H9 (cell line): ENCODE measurements at regions not wholly inside any gene's neighbourhood (a gene's known extent, or its start where the extent isn't known, plus 50 kb on each side); places are given as distances from the start of the nearest gene placed in this dataset.

Experiments
- DNase-seq: peaks from one replicate; pipeline ENCODE4 v3.0.0-alpha.2; 2017
- H2AFZ ChIP-seq: one replicate; pipeline ENCODE4 v1.6.1; 2013; ENCODE audit warnings: mild to moderate bottlenecking, low read length, control low read depth, moderate library complexity
- H2AK5ac ChIP-seq: 2 replicates; pipeline ENCODE4 v1.6.1; 2013; ENCODE audit warnings: low read length, control low read depth, mixed read lengths; ENCODE audit not compliant: insufficient read length
- H2BK120ac ChIP-seq: one replicate; pipeline ENCODE4 v1.6.1; 2013; ENCODE audit warnings: low read depth, mild to moderate bottlenecking, low read length, control low read depth, inconsistent platforms; ENCODE audit not compliant: poor library complexity, severe bottlenecking
- H2BK12ac ChIP-seq: 2 replicates; pipeline ENCODE4 v1.6.1; 2013; ENCODE audit warnings: low read length, control low read depth, mixed read lengths, low read depth; ENCODE audit not compliant: insufficient read length
- H2BK15ac ChIP-seq: 2 replicates; pipeline ENCODE4 v1.6.1; 2013; ENCODE audit warnings: low read depth, low read length, control low read depth
- H2BK20ac ChIP-seq: one replicate; pipeline ENCODE4 v1.6.1; 2013; ENCODE audit warnings: low read depth, mild to moderate bottlenecking, low read length, control low read depth, inconsistent platforms; ENCODE audit not compliant: poor library complexity, severe bottlenecking
- H2BK5ac ChIP-seq: 2 replicates; pipeline ENCODE4 v1.6.1; 2013; ENCODE audit warnings: low read length, control low read depth, mixed read lengths; ENCODE audit not compliant: insufficient read length
- H3K14ac ChIP-seq: 2 replicates; pipeline ENCODE4 v1.6.1; 2013; ENCODE audit warnings: low read length, control low read depth; ENCODE audit not compliant: insufficient read depth
- H3K18ac ChIP-seq: 2 replicates; pipeline ENCODE4 v1.6.1; 2013; ENCODE audit warnings: low read depth, mild to moderate bottlenecking, mixed read lengths, low read length, control low read depth; ENCODE audit not compliant: insufficient read length
- H3K23ac ChIP-seq: 2 replicates; pipeline ENCODE4 v1.6.1; 2013; ENCODE audit warnings: low read length, control low read depth, mixed read lengths, low read depth; ENCODE audit not compliant: insufficient read length
- H3K23me2 ChIP-seq: 2 replicates; pipeline ENCODE4 v1.6.1; 2013; ENCODE audit warnings: low read depth, mild to moderate bottlenecking, mixed read lengths, low read length, control low read depth; ENCODE audit not compliant: insufficient read length, poor library complexity, severe bottlenecking
- H3K27ac ChIP-seq: 2 replicates; pipeline ENCODE4 v1.5.1; 2013; ENCODE audit warnings: low read length, control low read depth, mixed read lengths, low read depth; ENCODE audit not compliant: insufficient read length
- H3K27me3 ChIP-seq: 2 replicates; pipeline ENCODE4 v1.6.1; 2013; ENCODE audit warnings: low read length, control low read depth, inconsistent platforms; ENCODE audit not compliant: insufficient read depth
- H3K4ac ChIP-seq: 2 replicates; pipeline ENCODE4 v1.6.1; 2013; ENCODE audit warnings: low read depth, mild to moderate bottlenecking, control low read depth, inconsistent platforms, low read length, moderate library complexity
- H3K4me1 ChIP-seq: 2 replicates; pipeline ENCODE4 v1.6.1; 2013; ENCODE audit warnings: low read length, control low read depth, inconsistent platforms; ENCODE audit not compliant: insufficient read depth
- H3K4me2 ChIP-seq: 2 replicates; pipeline ENCODE4 v1.6.1; 2013; ENCODE audit warnings: low read length, control low read depth, mixed read lengths; ENCODE audit not compliant: insufficient read length, insufficient read depth
- H3K56ac ChIP-seq: 2 replicates; pipeline ENCODE4 v1.6.1; 2013; ENCODE audit warnings: low read depth, mild to moderate bottlenecking, mixed read lengths, low read length, control low read depth; ENCODE audit not compliant: insufficient read length
- H3K79me1 ChIP-seq: 2 replicates; pipeline ENCODE4 v1.6.1; 2013; ENCODE audit warnings: low read depth, mild to moderate bottlenecking, moderate library complexity, low read length, control low read depth, inconsistent platforms; ENCODE audit not compliant: insufficient read depth, poor library complexity, severe bottlenecking
- H3K79me2 ChIP-seq: 2 replicates; pipeline ENCODE4 v1.6.1; 2013; ENCODE audit warnings: low read length, control low read depth, inconsistent platforms; ENCODE audit not compliant: insufficient read depth
- H3K9ac ChIP-seq: 2 replicates; pipeline ENCODE4 v1.6.1; 2013; ENCODE audit warnings: low read length, control low read depth, mixed read lengths; ENCODE audit not compliant: insufficient read length; ENCODE audit errors: extremely low read depth
- H3K9me3 ChIP-seq: one replicate; pipeline ENCODE4 v1.6.1; 2013; ENCODE audit warnings: low read depth, low read length, inconsistent platforms; ENCODE audit not compliant: control insufficient read depth
- H3T11ph ChIP-seq: one replicate; pipeline ENCODE4 v1.6.1; 2013; ENCODE audit warnings: mild to moderate bottlenecking, low read length, control low read depth, inconsistent platforms
- H4K20me1 ChIP-seq: one replicate; pipeline ENCODE4 v1.6.1; 2013; ENCODE audit not compliant: control insufficient read depth, insufficient read length, insufficient read depth
- H4K5ac ChIP-seq: 2 replicates; pipeline ENCODE4 v1.6.1; 2013; ENCODE audit warnings: low read depth, mild to moderate bottlenecking, mixed read lengths, low read length, control low read depth; ENCODE audit not compliant: insufficient read length
- H4K8ac ChIP-seq: replicated peaks from 2 replicates; pipeline ENCODE4 v1.6.1; 2013; ENCODE audit warnings: low read length, control low read depth, mixed read lengths, low read depth; ENCODE audit not compliant: insufficient read length
- H4K91ac ChIP-seq: 2 replicates; pipeline ENCODE4 v1.6.1; 2013; ENCODE audit warnings: low read depth, mild to moderate bottlenecking, moderate library complexity, mixed read lengths, low read length, control low read depth; ENCODE audit not compliant: insufficient read length
- H3K27ac Mint-ChIP-seq, 3 experiments: 2 replicates in 2 of 3; 3 replicates in 1 of 3; pipeline ENCODE4 v1.8.0; 2020 to 2021; ENCODE audit warnings: mixed read lengths in 3 of 3, mild to moderate bottlenecking in 1 of 3, moderate library complexity in 1 of 3
- H3K27me3 Mint-ChIP-seq: 2 replicates; pipeline ENCODE4 v1.8.0; 2021; ENCODE audit warnings: low read depth, mild to moderate bottlenecking, moderate library complexity, mixed read lengths
- H3K36me3 Mint-ChIP-seq, 3 experiments: 2 replicates in 2 of 3; 3 replicates in 1 of 3; pipeline ENCODE4 v1.8.0; 2020 to 2021; ENCODE audit warnings: low read depth in 3 of 3, mixed read lengths in 3 of 3; ENCODE audit not compliant: insufficient read depth in 1 of 3
- H3K4me1 Mint-ChIP-seq, 2 experiments: 2 replicates each; pipeline ENCODE4 v1.8.0; 2020; ENCODE audit warnings: mixed read lengths in 2 of 2
- H3K4me3 Mint-ChIP-seq, 2 experiments: 2 replicates in 1 of 2; 3 replicates in 1 of 2; pipeline ENCODE4 v1.8.0; 2020 to 2021; ENCODE audit warnings: mild to moderate bottlenecking in 2 of 2, mixed read lengths in 2 of 2, moderate library complexity in 1 of 2
- H3K9me3 Mint-ChIP-seq, 2 experiments: 2 replicates in 1 of 2; 3 replicates in 1 of 2; pipeline ENCODE4 v1.8.0; 2020; ENCODE audit warnings: mild to moderate bottlenecking in 2 of 2, mixed read lengths in 2 of 2, moderate library complexity in 1 of 2
- WGBS: extraction: QIAGEN DNeasy Blood & Tissue Kit; methylation state at CpG from one replicate; pipeline ENCODE4 v1.1.7; 2013; ENCODE audit warnings: missing lambda C conversion rate, low lambda C conversion rate, mixed read lengths; ENCODE audit not compliant: insufficient read length; ENCODE audit errors: extremely low coverage; 5-methylcytosine and 5-hydroxymethylcytosine counted together
- TF ChIP-seq, protein P1 (sequence below): fragments of 200-600 bp; sonication (generic); conservative IDR thresholded peaks from 3 replicates; pipeline ENCODE4 v1.8.0; 2021; ENCODE audit warnings: antibody characterized with exemption, mild to moderate bottlenecking

DNA sequence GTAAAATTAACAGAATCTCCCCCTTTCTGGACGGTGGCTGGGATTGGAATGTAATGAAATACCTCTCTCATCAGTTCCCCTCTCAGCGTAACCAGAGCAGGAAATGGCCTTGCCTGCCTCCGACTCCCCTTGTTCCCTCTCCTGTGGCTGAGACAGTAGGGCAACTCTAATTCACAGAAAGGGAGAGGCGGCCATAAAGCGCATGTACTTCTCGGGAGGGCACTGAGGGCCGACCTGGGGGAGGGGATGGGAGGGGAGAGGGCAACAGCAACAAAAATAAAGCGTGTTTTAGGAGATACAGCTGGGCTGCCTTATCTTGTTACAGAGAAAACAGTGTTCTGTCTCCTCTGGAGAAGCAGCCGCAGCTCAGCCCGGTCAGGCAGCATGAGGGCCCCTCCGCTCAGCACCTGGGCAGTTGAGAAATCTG lies 783.3 kb upstream of the ARRDC4 start:
- no peak overlapping the region for H2BK12ac ChIP-seq
- no peaks in the 10 kb centered on the region for H3K36me3 Mint-ChIP-seq
- H2BK20ac ChIP-seq: no peak overlapping the region
- H2BK120ac ChIP-seq: no peak overlapping the region
- no peaks in the 10 kb centered on the region for H3K79me1 ChIP-seq
- no peaks in the 10 kb centered on the region; a peak in 1 of 5 replicates for H3K9me3 Mint-ChIP-seq
- peak overlapping the region; percentile 86 for H3K18ac ChIP-seq
- no CpG with 5 or more reads among the region's 11 CpGs for WGBS
- peak; percentile 57 for DNase-seq
- H4K20me1 ChIP-seq: no peaks in the 10 kb centered on the region
- H4K8ac ChIP-seq: no peak overlapping the region
- H3K4me1 ChIP-seq: peaks cover 2% of the 10 kb centered on the region; the same call in 1 of the 2 replicates
- no peak overlapping the region for H2BK5ac ChIP-seq
- no peak overlapping the region for H3T11ph ChIP-seq
- no peak overlapping the region for H3K4me2 ChIP-seq
- peak overlapping the region in 2 of 3 experiments; percentile 29 to 88; a peak in 4 of 7 replicates for H3K27ac Mint-ChIP-seq
- peaks cover 12% of the 10 kb centered on the region in 2 experiments for H3K4me1 Mint-ChIP-seq
- no peaks in the 10 kb centered on the region for H3K23me2 ChIP-seq
- H3K56ac ChIP-seq: no peak overlapping the region
- peak overlapping the region; percentile 95 for H3K14ac ChIP-seq
- H3K9me3 ChIP-seq: no peaks in the 10 kb centered on the region
- TF ChIP-seq, protein P1, sequence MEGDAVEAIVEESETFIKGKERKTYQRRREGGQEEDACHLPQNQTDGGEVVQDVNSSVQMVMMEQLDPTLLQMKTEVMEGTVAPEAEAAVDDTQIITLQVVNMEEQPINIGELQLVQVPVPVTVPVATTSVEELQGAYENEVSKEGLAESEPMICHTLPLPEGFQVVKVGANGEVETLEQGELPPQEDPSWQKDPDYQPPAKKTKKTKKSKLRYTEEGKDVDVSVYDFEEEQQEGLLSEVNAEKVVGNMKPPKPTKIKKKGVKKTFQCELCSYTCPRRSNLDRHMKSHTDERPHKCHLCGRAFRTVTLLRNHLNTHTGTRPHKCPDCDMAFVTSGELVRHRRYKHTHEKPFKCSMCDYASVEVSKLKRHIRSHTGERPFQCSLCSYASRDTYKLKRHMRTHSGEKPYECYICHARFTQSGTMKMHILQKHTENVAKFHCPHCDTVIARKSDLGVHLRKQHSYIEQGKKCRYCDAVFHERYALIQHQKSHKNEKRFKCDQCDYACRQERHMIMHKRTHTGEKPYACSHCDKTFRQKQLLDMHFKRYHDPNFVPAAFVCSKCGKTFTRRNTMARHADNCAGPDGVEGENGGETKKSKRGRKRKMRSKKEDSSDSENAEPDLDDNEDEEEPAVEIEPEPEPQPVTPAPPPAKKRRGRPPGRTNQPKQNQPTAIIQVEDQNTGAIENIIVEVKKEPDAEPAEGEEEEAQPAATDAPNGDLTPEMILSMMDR: no peak
- no peaks in the 10 kb centered on the region for H3K79me2 ChIP-seq
- no peaks in the 10 kb centered on the region for H3K27me3 Mint-ChIP-seq
- H3K9ac ChIP-seq: no peak overlapping the region
- no peaks in the 10 kb centered on the region for H3K27me3 ChIP-seq
- H3K4ac ChIP-seq: no peak overlapping the region
- no peak overlapping the region for H3K23ac ChIP-seq
- no peak overlapping the region for H2AFZ ChIP-seq
- H4K5ac ChIP-seq: no peak overlapping the region
- no peak overlapping the region for H4K91ac ChIP-seq
- no peak overlapping the region for H2AK5ac ChIP-seq
- H2BK15ac ChIP-seq: no peak overlapping the region
- H3K27ac ChIP-seq: no peak overlapping the region
- no peak overlapping the region for H3K4me3 Mint-ChIP-seq
